ENCODE measurements at regions not wholly inside any gene's neighbourhood (a gene's known extent, or its start where the extent isn't known, plus 50 kb on each side); places are given as distances from the start of the nearest gene placed in this dataset.

- DNase-seq (no peak), ATAC-seq (no peak)
- Histone ChIP-seq H3K4me1 (no peaks in the 10 kb centered on the region), H3K27ac (no peak overlapping the region), H3K4me3 (no peak overlapping the region), H3K9me3 (no peaks in the 10 kb centered on the region), H3K36me3 (no peaks in the 10 kb centered on the region), H3K27me3 (no peaks in the 10 kb centered on the region)
- TF ChIP-seq CTCF (IDR thresholded peaks at IDR 0.05), result no peak
- intact Hi-C loops (cut with DNase I), result no loop called here
Measured at GRCh38 chr1:229871078-229871676, 195.9 kb upstream of the GALNT2 start.

- Histone ChIP-seq H3K27ac (no peak overlapping the region), H3K9me3 (no peaks in the 10 kb centered on the region), H3K4me3 (no peak overlapping the region), H3K4me1 (no peaks in the 10 kb centered on the region), H3K27me3 (no peaks in the 10 kb centered on the region), H3K36me3 (no peaks in the 10 kb centered on the region)
- ATAC-seq, result no peak
- no peak for TF ChIP-seq CTCF (IDR thresholded peaks at IDR 0.05)
- intact Hi-C loops (cut with DNase I), result no loop called here
- DNase-seq, result no peak
Measured at GRCh38 chr1:229874136-229874535, 192.9 kb upstream of the GALNT2 start.

- H3K27me3 ChIP-seq, result no peaks in the 10 kb centered on the region
- DNase-seq, result no peak
- no peak for TF ChIP-seq CTCF (IDR thresholded peaks at IDR 0.05)
Measured at GRCh38 chr1:229874609-229875008, 192.4 kb upstream of the GALNT2 start.

GRCh38 chr1:229875086-229875485 lies 192.0 kb upstream of the GALNT2 start:
- intact Hi-C loops (cut with DNase I), result no loop called here

More at GRCh38 chr1:229874609-229875008, 192.4 kb upstream of the GALNT2 start:
- Histone ChIP-seq H3K4me1 (no peaks in the 10 kb centered on the region), H3K36me3 (no peaks in the 10 kb centered on the region), H3K9me3 (no peaks in the 10 kb centered on the region), H3K4me3 (no peak overlapping the region), H3K27ac (no peak overlapping the region)
- ATAC-seq, result no peak
- intact Hi-C loops (cut with DNase I), result no loop called here

GRCh38 chr1:229879746-229880145 lies 187.3 kb upstream of the GALNT2 start:
- DNase-seq, result no peak
- Histone ChIP-seq H3K27me3 (peaks cover 5% of the 10 kb centered on the region), H3K4me1 (no peaks in the 10 kb centered on the region), H3K27ac (no peak overlapping the region), H3K4me3 (no peak overlapping the region), H3K36me3 (no peaks in the 10 kb centered on the region), H3K9me3 (no peaks in the 10 kb centered on the region)
- no peak for TF ChIP-seq CTCF (IDR thresholded peaks at IDR 0.05)
- no peak for ATAC-seq
- intact Hi-C loops (cut with DNase I), result no loop called here

More at GRCh38 chr1:229875086-229875485, 192.0 kb upstream of the GALNT2 start:
- no peaks in the 10 kb centered on the region for H3K9me3 ChIP-seq
- no peak for ATAC-seq
- no peaks in the 10 kb centered on the region for H3K27me3 ChIP-seq
- no peak for DNase-seq
- no peak overlapping the region for H3K4me3 ChIP-seq
- H3K36me3 ChIP-seq, result no peaks in the 10 kb centered on the region
- no peaks in the 10 kb centered on the region for H3K4me1 ChIP-seq
- TF ChIP-seq CTCF (IDR thresholded peaks at IDR 0.05), result no peak
- no peak overlapping the region for H3K27ac ChIP-seq
